GM20000 (cell line): ENCODE measurements at regions not wholly inside any gene's neighbourhood (a gene's known extent, or its start where the extent isn't known, plus 50 kb on each side); places are given as distances from the start of the nearest gene placed in this dataset.

Experiments
- DNase-seq: peaks from one replicate; pipeline ENCODE4 v3.0.0; 2012; ENCODE audit warnings: low spot score
- CTCF ChIP-seq: IDR thresholded peaks from 2 replicates; pipeline ENCODE4 v1.5.1; 2012; ENCODE audit warnings: mild to moderate bottlenecking, control low read depth; ENCODE audit errors: extremely low read depth, missing control alignments

GRCh38 chr16:62253966-62254365, 217.7 kb upstream of the CDH8 start:
- TF ChIP-seq CTCF = no peak
- DNase-seq = no peak

GRCh38 chr16:62249069-62249468, 212.8 kb upstream of the CDH8 start:
- TF ChIP-seq CTCF = no peak
- DNase-seq = no peak

GRCh38 chr16:62240722-62241121, 204.5 kb upstream of the CDH8 start:
- no peak for TF ChIP-seq CTCF
- DNase-seq = no peak

GRCh38 chr16:62225675-62226074, 189.4 kb upstream of the CDH8 start:
- TF ChIP-seq CTCF = peak; percentile 24
- peak; percentile 4 for DNase-seq

GRCh38 chr16:62224646-62225209, 188.5 kb upstream of the CDH8 start:
- no peak for DNase-seq
- TF ChIP-seq CTCF = no peak

GRCh38 chr16:62216837-62217236, 180.6 kb upstream of the CDH8 start:
- DNase-seq = no peak
- TF ChIP-seq CTCF = no peak

GRCh38 chr16:62213763-62214162, 177.5 kb upstream of the CDH8 start:
- no peak for TF ChIP-seq CTCF
- DNase-seq = no peak
